ENCODE measurements at regions not wholly inside any gene's neighbourhood (a gene's known extent, or its start where the extent isn't known, plus 50 kb on each side); places are given as distances from the start of the nearest gene placed in this dataset.
A peak's percentile ranks its signal among the peaks of the same experiment; 100 is the strongest.

- TF ChIP-seq, protein P1, sequence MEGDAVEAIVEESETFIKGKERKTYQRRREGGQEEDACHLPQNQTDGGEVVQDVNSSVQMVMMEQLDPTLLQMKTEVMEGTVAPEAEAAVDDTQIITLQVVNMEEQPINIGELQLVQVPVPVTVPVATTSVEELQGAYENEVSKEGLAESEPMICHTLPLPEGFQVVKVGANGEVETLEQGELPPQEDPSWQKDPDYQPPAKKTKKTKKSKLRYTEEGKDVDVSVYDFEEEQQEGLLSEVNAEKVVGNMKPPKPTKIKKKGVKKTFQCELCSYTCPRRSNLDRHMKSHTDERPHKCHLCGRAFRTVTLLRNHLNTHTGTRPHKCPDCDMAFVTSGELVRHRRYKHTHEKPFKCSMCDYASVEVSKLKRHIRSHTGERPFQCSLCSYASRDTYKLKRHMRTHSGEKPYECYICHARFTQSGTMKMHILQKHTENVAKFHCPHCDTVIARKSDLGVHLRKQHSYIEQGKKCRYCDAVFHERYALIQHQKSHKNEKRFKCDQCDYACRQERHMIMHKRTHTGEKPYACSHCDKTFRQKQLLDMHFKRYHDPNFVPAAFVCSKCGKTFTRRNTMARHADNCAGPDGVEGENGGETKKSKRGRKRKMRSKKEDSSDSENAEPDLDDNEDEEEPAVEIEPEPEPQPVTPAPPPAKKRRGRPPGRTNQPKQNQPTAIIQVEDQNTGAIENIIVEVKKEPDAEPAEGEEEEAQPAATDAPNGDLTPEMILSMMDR (IDR thresholded peaks at IDR 0.05): peak; percentile 73
- TF ChIP-seq ZFX (IDR thresholded peaks at IDR 0.05; ENCODE audit: borderline replicate concordance): no peak
Measured at GRCh38 chr2:154623819-154624218, 74.7 kb upstream of the KCNJ3 start.
